Astrocyte (in vitro differentiated cells and primary cell): ENCODE measurements at regions not wholly inside any gene's neighbourhood (a gene's known extent, or its start where the extent isn't known, plus 50 kb on each side); places are given as distances from the start of the nearest gene placed in this dataset.

Source experiments
- DNase-seq: peaks from one replicate; pipeline ENCODE4 v3.0.0-alpha.2; 2010; ENCODE audit warnings: low read depth
- FAIRE-seq: peaks from 2 replicates; lab custom pipeline; 2011; peaks lifted over from hg19 to GRCh38; lab: Jason Lieb, UNC
- H2AFZ ChIP-seq: 2 replicates; pipeline ENCODE4 v1.6.0; 2012; ENCODE audit warnings: low read depth, low read length, inconsistent platforms
- H3K27ac ChIP-seq: 2 replicates; pipeline ENCODE4 v1.5.1; 2011; ENCODE audit warnings: low read depth, low read length, inconsistent platforms
- H3K27me3 ChIP-seq: 2 replicates; pipeline ENCODE4 v1.6.0; 2011; ENCODE audit warnings: low read length, inconsistent platforms; ENCODE audit not compliant: insufficient read depth
- H3K36me3 ChIP-seq: 2 replicates; pipeline ENCODE4 v1.5.1; 2011; ENCODE audit warnings: low read length, inconsistent platforms; ENCODE audit not compliant: insufficient read depth
- H3K4me1 ChIP-seq: 2 replicates; pipeline ENCODE4 v1.5.1; 2011; ENCODE audit warnings: low read length, inconsistent platforms; ENCODE audit not compliant: insufficient read depth
- H3K4me2 ChIP-seq: 2 replicates; pipeline ENCODE4 v1.6.0; 2012; ENCODE audit warnings: low read length, inconsistent platforms
- H3K4me3 ChIP-seq: 2 replicates; pipeline ENCODE4 v1.5.1; 2011; ENCODE audit warnings: low read depth, mild to moderate bottlenecking, low read length, inconsistent platforms; ENCODE audit not compliant: insufficient read depth
- H3K79me2 ChIP-seq: 2 replicates; pipeline ENCODE4 v1.6.0; 2012; ENCODE audit warnings: mild to moderate bottlenecking, low read length, inconsistent platforms; ENCODE audit not compliant: insufficient read depth
- H3K9ac ChIP-seq: 2 replicates; pipeline ENCODE4 v1.6.0; 2012; ENCODE audit warnings: mild to moderate bottlenecking, low read length, inconsistent platforms
- H3K9me3 ChIP-seq: 2 replicates; pipeline ENCODE4 v1.5.1; 2012; ENCODE audit warnings: low read depth, mild to moderate bottlenecking, low read length, inconsistent platforms; ENCODE audit not compliant: insufficient read depth
- H4K20me1 ChIP-seq: 2 replicates; pipeline ENCODE4 v1.6.0; 2012; ENCODE audit warnings: low read length, inconsistent platforms; ENCODE audit not compliant: insufficient read depth
- H3K27ac Mint-ChIP-seq: one replicate; pipeline ENCODE4 v1.8.0; 2021; ENCODE audit warnings: mild to moderate bottlenecking, mixed read lengths; ENCODE audit not compliant: unreplicated experiment
- H3K27me3 Mint-ChIP-seq: one replicate; pipeline ENCODE4 v1.8.0; 2021; ENCODE audit warnings: low read depth, mixed read lengths; ENCODE audit not compliant: unreplicated experiment
- H3K36me3 Mint-ChIP-seq: one replicate; pipeline ENCODE4 v1.8.0; 2021; ENCODE audit warnings: low read depth, mixed read lengths; ENCODE audit not compliant: unreplicated experiment
- H3K4me1 Mint-ChIP-seq: one replicate; pipeline ENCODE4 v1.8.0; 2021; ENCODE audit warnings: low read depth, mixed read lengths; ENCODE audit not compliant: unreplicated experiment
- H3K4me3 Mint-ChIP-seq: one replicate; pipeline ENCODE4 v1.8.0; 2021; ENCODE audit warnings: mild to moderate bottlenecking, moderate library complexity, mixed read lengths; ENCODE audit not compliant: unreplicated experiment
- H3K9me3 Mint-ChIP-seq: one replicate; pipeline ENCODE4 v1.8.0; 2021; ENCODE audit warnings: mild to moderate bottlenecking, mixed read lengths; ENCODE audit not compliant: unreplicated experiment
- EZH2 ChIP-seq: IDR thresholded peaks from 2 replicates; pipeline ENCODE4 v1.6.1; 2012; ENCODE audit warnings: mild to moderate bottlenecking, low read length, inconsistent platforms; ENCODE audit not compliant: insufficient read depth
- TF ChIP-seq, protein P1 (sequence below): IDR thresholded peaks from 2 replicates; pipeline ENCODE4 v1.5.1; 2011; ENCODE audit warnings: low read depth, mild to moderate bottlenecking, inconsistent platforms, low read length, moderate library complexity; ENCODE audit not compliant: insufficient read depth

DNA sequence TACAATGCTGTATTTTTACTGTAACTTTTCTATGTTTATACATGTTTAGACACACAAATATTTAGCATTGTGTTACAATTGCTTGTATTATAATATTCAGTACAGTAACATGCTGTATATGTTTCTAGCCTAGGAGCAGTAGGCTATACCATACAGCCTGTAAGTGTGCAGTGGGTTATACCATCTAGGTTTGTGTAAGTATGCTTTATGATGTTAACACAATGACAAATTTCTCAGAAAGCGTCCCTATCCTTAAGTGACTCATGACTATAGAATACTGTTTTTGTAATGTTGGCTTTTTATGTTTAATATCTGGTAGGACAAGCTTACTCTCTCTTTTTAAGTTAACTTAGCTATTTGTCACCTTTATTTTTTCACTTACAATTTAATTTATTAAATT lies 127.5 kb upstream of the THRB start:
- TF ChIP-seq, protein P1, sequence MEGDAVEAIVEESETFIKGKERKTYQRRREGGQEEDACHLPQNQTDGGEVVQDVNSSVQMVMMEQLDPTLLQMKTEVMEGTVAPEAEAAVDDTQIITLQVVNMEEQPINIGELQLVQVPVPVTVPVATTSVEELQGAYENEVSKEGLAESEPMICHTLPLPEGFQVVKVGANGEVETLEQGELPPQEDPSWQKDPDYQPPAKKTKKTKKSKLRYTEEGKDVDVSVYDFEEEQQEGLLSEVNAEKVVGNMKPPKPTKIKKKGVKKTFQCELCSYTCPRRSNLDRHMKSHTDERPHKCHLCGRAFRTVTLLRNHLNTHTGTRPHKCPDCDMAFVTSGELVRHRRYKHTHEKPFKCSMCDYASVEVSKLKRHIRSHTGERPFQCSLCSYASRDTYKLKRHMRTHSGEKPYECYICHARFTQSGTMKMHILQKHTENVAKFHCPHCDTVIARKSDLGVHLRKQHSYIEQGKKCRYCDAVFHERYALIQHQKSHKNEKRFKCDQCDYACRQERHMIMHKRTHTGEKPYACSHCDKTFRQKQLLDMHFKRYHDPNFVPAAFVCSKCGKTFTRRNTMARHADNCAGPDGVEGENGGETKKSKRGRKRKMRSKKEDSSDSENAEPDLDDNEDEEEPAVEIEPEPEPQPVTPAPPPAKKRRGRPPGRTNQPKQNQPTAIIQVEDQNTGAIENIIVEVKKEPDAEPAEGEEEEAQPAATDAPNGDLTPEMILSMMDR: no peak
- TF ChIP-seq EZH2: no peak
- H4K20me1 ChIP-seq: no peaks in the 10 kb centered on the region
- H3K4me2 ChIP-seq: no peak overlapping the region
- H3K9me3 ChIP-seq: no peaks in the 10 kb centered on the region
- H3K4me3 ChIP-seq: no peak overlapping the region
- no peaks in the 10 kb centered on the region for H3K79me2 ChIP-seq
- H3K27me3 Mint-ChIP-seq: no peaks in the 10 kb centered on the region
- H3K9me3 Mint-ChIP-seq: no peaks in the 10 kb centered on the region
- DNase-seq (no peak), FAIRE-seq (no peak)
- no peaks in the 10 kb centered on the region for H3K27me3 ChIP-seq
- H3K4me1 Mint-ChIP-seq: no peaks in the 10 kb centered on the region
- no peak overlapping the region for H2AFZ ChIP-seq
- H3K36me3 Mint-ChIP-seq: no peaks in the 10 kb centered on the region
- H3K9ac ChIP-seq: no peak overlapping the region
- H3K27ac ChIP-seq: no peak overlapping the region
- no peak overlapping the region for H3K4me3 Mint-ChIP-seq
- no peak overlapping the region for H3K27ac Mint-ChIP-seq
- H3K36me3 ChIP-seq: no peaks in the 10 kb centered on the region
- no peaks in the 10 kb centered on the region for H3K4me1 ChIP-seq

DNA sequence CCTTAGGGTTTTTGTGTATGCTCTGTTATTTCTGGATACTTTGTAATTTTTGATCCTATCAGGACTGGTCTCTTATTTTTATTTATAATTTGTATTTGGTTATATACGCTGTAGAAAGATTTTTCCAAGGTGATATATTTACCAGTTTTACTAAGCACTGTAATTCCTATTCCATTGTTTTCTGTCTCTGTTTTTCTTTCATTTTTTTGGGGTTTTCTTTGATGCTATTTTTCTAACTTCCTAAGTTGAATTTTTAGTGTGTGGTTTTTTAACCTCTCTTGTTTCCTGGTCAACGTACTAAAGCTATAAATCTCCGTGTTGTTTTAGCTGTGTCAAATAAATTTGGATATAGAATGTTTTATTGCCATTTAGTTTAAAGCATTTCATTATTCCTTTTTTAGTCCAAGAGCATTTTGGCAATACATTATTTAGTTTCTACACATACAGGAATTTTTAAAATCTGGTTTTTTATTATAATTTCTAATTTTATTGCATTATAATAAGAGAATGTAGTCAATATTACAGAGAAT lies 128.1 kb upstream of the THRB start:
- no peak overlapping the region for H3K4me3 ChIP-seq
- TF ChIP-seq, protein P1: no peak
- TF ChIP-seq EZH2: no peak
- H2AFZ ChIP-seq: no peak overlapping the region
- Mint-ChIP-seq H3K27me3 (no peaks in the 10 kb centered on the region), H3K4me1 (no peaks in the 10 kb centered on the region), H3K4me3 (no peak overlapping the region), H3K27ac (no peak overlapping the region), H3K36me3 (no peaks in the 10 kb centered on the region), H3K9me3 (no peaks in the 10 kb centered on the region)
- H3K79me2 ChIP-seq: no peaks in the 10 kb centered on the region
- H3K9me3 ChIP-seq: no peaks in the 10 kb centered on the region
- DNase-seq: no peak
- H3K27me3 ChIP-seq: no peaks in the 10 kb centered on the region
- no peaks in the 10 kb centered on the region for H3K36me3 ChIP-seq
- no peaks in the 10 kb centered on the region for H4K20me1 ChIP-seq
- FAIRE-seq: no peak
- no peaks in the 10 kb centered on the region for H3K4me1 ChIP-seq
- no peak overlapping the region for H3K27ac ChIP-seq
- H3K4me2 ChIP-seq: no peak overlapping the region
- no peak overlapping the region for H3K9ac ChIP-seq

DNA sequence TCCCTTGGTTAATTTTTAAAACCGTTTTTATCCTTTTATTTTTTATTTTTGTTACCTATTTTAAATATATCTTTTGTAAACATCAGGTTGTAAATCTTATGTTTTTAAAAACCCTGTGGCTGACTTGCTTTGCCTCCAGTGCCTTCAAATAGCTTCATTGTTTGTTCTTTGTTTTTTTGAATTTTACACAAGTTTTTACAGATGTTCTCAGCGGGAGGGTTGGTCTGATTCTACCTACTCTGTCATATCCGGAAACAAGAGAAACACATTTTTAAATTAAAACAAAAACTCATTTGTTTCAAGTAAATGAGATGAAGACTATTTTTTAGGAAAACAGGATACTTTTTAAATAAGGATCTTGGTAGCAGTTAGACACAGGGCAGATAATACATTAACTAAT lies 129.0 kb upstream of the THRB start:
- no peak overlapping the region for H3K4me3 ChIP-seq
- Mint-ChIP-seq H3K27me3 (no peaks in the 10 kb centered on the region), H3K27ac (no peak overlapping the region), H3K4me3 (no peak overlapping the region), H3K36me3 (no peaks in the 10 kb centered on the region), H3K9me3 (no peaks in the 10 kb centered on the region), H3K4me1 (no peaks in the 10 kb centered on the region)
- H3K4me2 ChIP-seq: no peak overlapping the region
- H3K27me3 ChIP-seq: no peaks in the 10 kb centered on the region
- no peaks in the 10 kb centered on the region for H3K36me3 ChIP-seq
- TF ChIP-seq, protein P1: no peak
- no peak for TF ChIP-seq EZH2
- DNase-seq (no peak), FAIRE-seq (no peak)
- no peak overlapping the region for H3K9ac ChIP-seq
- H2AFZ ChIP-seq: no peak overlapping the region
- no peaks in the 10 kb centered on the region for H3K9me3 ChIP-seq
- no peaks in the 10 kb centered on the region for H3K79me2 ChIP-seq
- no peaks in the 10 kb centered on the region for H4K20me1 ChIP-seq
- no peaks in the 10 kb centered on the region for H3K4me1 ChIP-seq
- H3K27ac ChIP-seq: no peak overlapping the region
